OCI-LY7 (cell line): ENCODE measurements at regions not wholly inside any gene's neighbourhood (a gene's known extent, or its start where the extent isn't known, plus 50 kb on each side); places are given as distances from the start of the nearest gene placed in this dataset.

ENCODE experiments used
- BruUV-seq: library from RNA; stranded (reverse); fragments of 400-500 nt; replicated peaks from 2 replicates; lab custom pipeline; 2021; lab: Mats Ljungman, UMichigan
- CTCF ChIA-PET: fragments of 300-600 bp; sonication (Branson Sonifier 250); formaldehyde crosslinking; loops from one replicate; lab custom pipeline; 2022; ENCODE audit warnings: antibody characterized with exemption; ENCODE audit not compliant: unreplicated experiment; lab: Charles Lee
- POLR2A ChIA-PET: fragments of 300-600 bp; sonication (Branson Sonifier 250); formaldehyde crosslinking; loops from one replicate; lab custom pipeline; 2022; ENCODE audit warnings: antibody characterized with exemption; lab: Charles Lee
- DNase-seq: peaks from one replicate; pipeline ENCODE4 v3.0.0-alpha.2; 2015; ENCODE audit warnings: low spot score
- H2AFZ ChIP-seq: fragments of 200-600 bp; sonication (generic), shearing (Covaris generic); 2 replicates; pipeline ENCODE4 v1.6.1; 2014; ENCODE audit warnings: mild to moderate bottlenecking, antibody characterized with exemption, low read length, moderate library complexity
- H3K27ac ChIP-seq: fragments of 200-600 bp; sonication (generic); 2 replicates; pipeline ENCODE4 v1.5.1; 2014; ENCODE audit warnings: mixed run types, low read depth, mild to moderate bottlenecking, moderate library complexity, low read length, inconsistent platforms; ENCODE audit not compliant: poor library complexity, severe bottlenecking
- H3K36me3 ChIP-seq: fragments of 200-600 bp; sonication (generic); 2 replicates; pipeline ENCODE4 v1.6.1; 2014; ENCODE audit warnings: mild to moderate bottlenecking, antibody characterized with exemption, low read length, moderate library complexity, mixed read lengths; ENCODE audit not compliant: insufficient read depth
- H3K4me1 ChIP-seq: fragments of 200-600 bp; sonication (generic); 2 replicates; pipeline ENCODE4 v1.5.1; 2014; ENCODE audit warnings: mild to moderate bottlenecking, low read length; ENCODE audit not compliant: insufficient read depth, poor library complexity, severe bottlenecking
- H3K4me2 ChIP-seq: fragments of 200-600 bp; sonication (generic); 2 replicates; pipeline ENCODE4 v1.6.1; 2014; ENCODE audit warnings: mild to moderate bottlenecking, low read length
- H3K4me3 ChIP-seq: fragments of 200-600 bp; sonication (generic); 2 replicates; pipeline ENCODE4 v1.5.1; 2014; ENCODE audit warnings: mild to moderate bottlenecking, low read depth, low read length; ENCODE audit not compliant: poor library complexity, severe bottlenecking
- H3K79me2 ChIP-seq: fragments of 200-600 bp; sonication (generic); 2 replicates; pipeline ENCODE4 v1.6.1; 2016; ENCODE audit warnings: low read depth, mild to moderate bottlenecking, low read length, moderate library complexity, mixed read lengths; ENCODE audit not compliant: insufficient read depth
- H3K9me2 ChIP-seq: fragments of 200-600 bp; sonication (generic); 2 replicates; pipeline ENCODE4 v1.6.1; 2016; ENCODE audit warnings: mild to moderate bottlenecking, low read length, mixed read lengths; ENCODE audit not compliant: insufficient read depth
- H3K9me3 ChIP-seq: fragments of 200-600 bp; sonication (generic); 2 replicates; pipeline ENCODE4 v1.6.1; 2014; ENCODE audit warnings: mild to moderate bottlenecking, mixed run types, low read length, mixed read lengths
- H4K20me1 ChIP-seq: fragments of 200-600 bp; sonication (generic); 2 replicates; pipeline ENCODE4 v1.6.1; 2014; ENCODE audit warnings: mild to moderate bottlenecking, antibody characterized with exemption, low read length, moderate library complexity, mixed read lengths; ENCODE audit not compliant: insufficient read depth
- CTCF ChIP-seq: fragments of 200-600 bp; sonication (generic); conservative IDR thresholded peaks from 2 replicates; pipeline ENCODE4 v1.5.1; 2014; ENCODE audit warnings: mild to moderate bottlenecking, antibody characterized with exemption, low read length, moderate library complexity, mixed read lengths
- EZH2phosphoT487 ChIP-seq: fragments of 200-600 bp; sonication (generic); IDR thresholded peaks from 2 replicates; pipeline ENCODE4 v1.6.1; 2018; ENCODE audit warnings: low read depth, borderline replicate concordance, mild to moderate bottlenecking, mixed run types, antibody characterized with exemption, low read length, moderate library complexity, mixed read lengths
- intact Hi-C: fragments of 100-400 bp; cut with micrococcal nuclease; formaldehyde crosslinking; loops from one replicate; pipeline ENCODE4 v1.10.0; 2022; ENCODE audit not compliant: unreplicated experiment

- no peak overlapping the region for H3K27ac ChIP-seq
- H3K9me2 ChIP-seq: no peaks in the 10 kb centered on the region
- no peaks in the 10 kb centered on the region for H3K4me1 ChIP-seq
- no TSS peak for BruUV-seq
- H3K36me3 ChIP-seq: no peaks in the 10 kb centered on the region
- no peaks in the 10 kb centered on the region for H3K9me3 ChIP-seq
- H4K20me1 ChIP-seq: no peaks in the 10 kb centered on the region
- no peak overlapping the region for H3K4me2 ChIP-seq
- intact Hi-C loops: no loop called here
- TF ChIP-seq EZH2phosphoT487: no peak
- H2AFZ ChIP-seq: no peak overlapping the region
- CTCF ChIA-PET: no interaction called here
- H3K4me3 ChIP-seq: no peak overlapping the region
- DNase-seq: no peak
- H3K79me2 ChIP-seq: no peaks in the 10 kb centered on the region
- POLR2A ChIA-PET: no interaction called here
Observed at GRCh38 chr4:14607001-14607400, 395.3 kb upstream of the CPEB2 start.

GRCh38 chr4:14607578-14607977 lies 394.7 kb upstream of the CPEB2 start:
- no peaks in the 10 kb centered on the region for H3K9me2 ChIP-seq
- no peaks in the 10 kb centered on the region for H3K79me2 ChIP-seq
- no peak overlapping the region for H2AFZ ChIP-seq
- intact Hi-C loops: no loop called here
- H3K4me3 ChIP-seq: no peak overlapping the region
- no peaks in the 10 kb centered on the region for H3K4me1 ChIP-seq
- ChIA-PET POLR2A (no interaction called here), CTCF (no interaction called here)
- no peak for DNase-seq
- H3K4me2 ChIP-seq: no peak overlapping the region
- no peaks in the 10 kb centered on the region for H3K36me3 ChIP-seq
- no peak overlapping the region for H3K27ac ChIP-seq
- TF ChIP-seq CTCF: no peak
- no peak for TF ChIP-seq EZH2phosphoT487
- H3K9me3 ChIP-seq: no peaks in the 10 kb centered on the region
- BruUV-seq: no TSS peak
- H4K20me1 ChIP-seq: no peaks in the 10 kb centered on the region

- H3K4me2 ChIP-seq: no peak overlapping the region
- POLR2A ChIA-PET: no interaction called here
- BruUV-seq: no TSS peak
Observed at GRCh38 chr4:14608630-14609029, 393.7 kb upstream of the CPEB2 start.

More at GRCh38 chr4:14608630-14609029, 393.7 kb upstream of the CPEB2 start:
- intact Hi-C loops: no loop called here
- Histone ChIP-seq H2AFZ (no peak overlapping the region), H3K9me2 (no peaks in the 10 kb centered on the region), H3K79me2 (no peaks in the 10 kb centered on the region), H4K20me1 (no peaks in the 10 kb centered on the region), H3K9me3 (no peaks in the 10 kb centered on the region), H3K4me3 (no peak overlapping the region), H3K36me3 (no peaks in the 10 kb centered on the region), H3K27ac (no peak overlapping the region), H3K4me1 (no peaks in the 10 kb centered on the region)
- TF ChIP-seq EZH2phosphoT487 (no peak), CTCF (no peak)
- CTCF ChIA-PET: no interaction called here
- no peak for DNase-seq
